Kidney (tissue), 13 donors: ENCODE measurements at regions not wholly inside any gene's neighbourhood (a gene's known extent, or its start where the extent isn't known, plus 50 kb on each side); places are given as distances from the start of the nearest gene placed in this dataset.

Source experiments
- DNase-seq, 5 donors: peaks; one replicate each; pipeline ENCODE4 v3.0.0-alpha.2; 2013 to 2020
- FAIRE-seq: peaks from 2 replicates; lab custom pipeline; 2012; peaks lifted over from hg19 to GRCh38; lab: Jason Lieb, UNC
- H3K27ac ChIP-seq, 2 donors: one replicate each; pipeline ENCODE4 v1.7.0; 2013; ENCODE audit warnings: low read depth in 2 of 2, low read length in 2 of 2, inconsistent platforms in 1 of 2
- H3K27me3 ChIP-seq: one replicate; pipeline ENCODE4 v1.7.1; 2013; ENCODE audit warnings: low read length, inconsistent platforms; ENCODE audit not compliant: control insufficient read depth, insufficient read depth
- H3K36me3 ChIP-seq, 3 donors: one replicate each; pipeline versions ENCODE4 v1.7.0 to v1.7.1; 2013; ENCODE audit warnings: low read length in 3 of 3, control low read depth in 1 of 3, inconsistent platforms in 1 of 3; ENCODE audit not compliant: insufficient read depth in 3 of 3, control insufficient read depth in 2 of 3
- H3K4me1 ChIP-seq, 3 donors: one replicate each; pipeline versions ENCODE4 v1.7.0 to v1.7.1; 2013; ENCODE audit warnings: low read length in 3 of 3, inconsistent platforms in 1 of 3, low read depth in 1 of 3; ENCODE audit not compliant: control insufficient read depth in 2 of 3, insufficient read depth in 2 of 3
- H3K4me3 ChIP-seq, 3 donors: one replicate each; pipeline versions ENCODE4 v1.7.0 to v1.8.1; 2013; ENCODE audit warnings: low read length in 3 of 3, control low read depth in 1 of 3, inconsistent platforms in 1 of 3
- H3K9ac ChIP-seq, 3 donors: one replicate each; pipeline versions ENCODE4 v1.7.0 to v1.7.1; 2013; ENCODE audit warnings: low read length in 3 of 3, control low read depth in 1 of 3, inconsistent platforms in 1 of 3
- H3K9me3 ChIP-seq, 3 donors: one replicate each; pipeline versions ENCODE4 v1.7.0 to v1.7.1; 2013; ENCODE audit warnings: low read length in 3 of 3, control low read depth in 1 of 3, inconsistent platforms in 1 of 3; ENCODE audit not compliant: control insufficient read depth in 2 of 3, insufficient read depth in 1 of 3
- CTCF ChIP-seq: IDR thresholded peaks from 3 replicates; pipeline ENCODE4 v1.5.1; 2012; ENCODE audit warnings: mild to moderate bottlenecking, moderate library complexity, borderline replicate concordance; ENCODE audit not compliant: insufficient read depth; ENCODE audit errors: extremely low read depth
- intact Hi-C: fragments of 100-400 bp; cut with DNase I; formaldehyde crosslinking; loops from one replicate; pipeline ENCODE4 v1.11.1; 2022
- donor health status: control.
- donor health status: control.
- donor health status: control.
- donor health status: control.
- donor health status: control.
- donor health status: DM: yes; HTN: yes; CAD: no.
- donor health status: Normal renal cell carcinoma (clear cell type).

DNA sequence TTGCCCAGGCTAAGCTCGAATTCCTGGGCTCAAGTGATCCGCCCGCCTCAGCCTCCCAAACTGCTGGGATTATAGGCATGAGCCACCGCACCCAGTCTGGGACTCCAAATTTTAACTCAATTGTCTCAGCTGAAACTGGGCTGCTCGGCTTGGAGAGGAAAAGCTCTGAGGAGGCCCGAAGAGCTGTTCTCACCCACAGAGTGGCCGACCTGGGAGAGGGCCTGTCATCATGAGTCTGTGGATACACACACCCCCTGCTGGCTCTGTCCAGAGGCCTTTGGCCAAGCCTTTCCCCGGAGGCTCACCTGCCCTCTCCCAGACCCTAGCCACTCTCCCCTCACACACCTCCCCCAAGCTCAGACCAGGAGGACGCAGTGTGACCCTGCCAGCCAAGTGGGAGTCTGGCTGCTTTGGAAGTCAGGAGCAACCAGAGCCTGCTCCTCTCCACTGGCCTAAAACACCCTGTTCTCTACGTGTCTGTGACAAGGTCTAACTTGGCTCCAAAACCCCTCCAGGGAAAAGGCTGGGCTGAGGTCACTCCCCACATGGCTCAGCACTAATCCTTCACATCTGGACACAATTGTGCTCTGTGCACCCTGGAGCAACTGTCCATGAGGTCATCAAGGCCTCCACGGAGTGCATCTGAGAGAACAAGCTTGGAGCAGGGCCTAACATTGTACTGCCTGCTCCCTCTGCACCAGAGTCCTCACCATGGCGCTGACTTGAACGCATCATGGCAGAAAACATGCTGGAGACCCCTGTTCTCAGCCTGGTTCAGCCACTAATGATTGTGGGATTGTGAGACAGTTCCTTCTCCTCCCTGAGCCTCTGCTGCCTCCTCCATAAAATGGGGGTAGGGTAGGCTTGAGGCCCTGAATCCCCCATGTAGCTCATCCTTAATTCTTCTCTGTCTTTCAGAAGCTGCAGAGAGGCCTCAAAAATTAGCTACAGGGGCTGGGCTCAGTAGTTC lies 49.9 kb upstream of the RAB6C start:
- no peak for TF ChIP-seq CTCF
- Histone ChIP-seq H3K9ac (no peak overlapping the region), H3K27me3 (no peaks in the 10 kb centered on the region), H3K9me3 (no peaks in the 10 kb centered on the region), H3K36me3 (no peaks in the 10 kb centered on the region), H3K4me3 (no peak overlapping the region), H3K4me1 (no peaks in the 10 kb centered on the region), H3K27ac (no peak overlapping the region)
- intact Hi-C loops: no loop called here
- DNase-seq (no peak), FAIRE-seq (no peak)
